ENCODE measurements at regions not wholly inside any gene's neighbourhood (a gene's known extent, or its start where the extent isn't known, plus 50 kb on each side); places are given as distances from the start of the nearest gene placed in this dataset.

DNA sequence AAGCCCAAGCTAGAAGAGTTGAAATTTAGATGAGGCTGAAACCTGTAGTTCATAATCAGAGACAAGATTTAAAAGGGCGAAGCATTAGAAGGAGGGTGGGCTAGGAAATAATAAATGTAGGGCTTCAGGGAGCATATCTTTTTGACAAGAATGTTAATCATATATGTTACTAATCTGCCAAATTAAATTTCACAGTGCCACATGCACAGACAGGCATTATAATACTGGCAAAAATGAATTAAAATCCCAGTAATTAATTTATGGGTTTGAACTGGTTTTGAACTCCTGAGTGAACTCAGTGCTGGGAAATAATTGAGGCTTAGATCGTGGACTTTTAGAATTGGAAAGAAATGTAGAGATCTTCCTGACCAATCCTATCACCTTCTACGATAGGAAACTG lies 383.5 kb upstream of the IL12A start:
- DNase-seq (ENCODE audit: low read depth) = no peak

DNA sequence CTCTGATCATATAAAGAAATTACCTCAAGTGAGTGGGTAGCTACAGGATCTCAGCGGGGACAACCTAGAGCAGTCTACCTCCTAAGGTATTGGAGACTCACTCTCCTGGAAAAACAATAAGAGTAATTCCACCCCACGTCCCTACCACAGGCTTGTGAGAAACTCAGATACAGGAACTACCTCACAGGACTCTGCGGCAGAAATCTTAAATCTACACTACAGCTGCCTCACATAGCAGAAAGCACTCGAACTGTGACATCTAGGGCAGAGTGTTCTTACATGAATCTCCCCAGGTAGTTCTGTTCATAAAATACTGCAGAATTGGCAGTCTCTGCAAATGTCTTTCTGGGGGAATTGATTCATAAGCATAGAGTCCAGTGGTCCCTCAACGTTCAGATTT lies 382.9 kb upstream of the IL12A start:
- no peak for DNase-seq (ENCODE audit: low read depth)

DNA sequence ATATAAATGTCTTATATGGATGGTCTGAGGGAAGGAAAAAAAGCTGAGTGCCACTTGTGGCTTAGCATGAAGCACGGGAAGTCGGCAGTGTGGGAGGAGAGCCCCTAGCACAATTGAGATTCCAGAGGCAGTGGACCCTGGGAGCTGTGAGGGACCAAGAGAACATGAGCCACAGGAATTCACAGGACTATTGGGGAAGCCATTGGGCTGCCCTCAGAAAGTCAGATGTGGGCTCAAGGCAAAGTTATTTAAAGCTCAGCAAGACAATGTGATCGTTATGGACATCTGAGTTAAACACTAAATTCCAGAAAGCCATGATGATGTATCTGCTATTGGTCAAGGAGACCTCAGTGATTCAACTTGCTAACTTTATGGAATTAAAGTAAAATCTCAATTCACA lies 380.8 kb upstream of the IL12A start:
- no peak for DNase-seq (ENCODE audit: low read depth)

DNA sequence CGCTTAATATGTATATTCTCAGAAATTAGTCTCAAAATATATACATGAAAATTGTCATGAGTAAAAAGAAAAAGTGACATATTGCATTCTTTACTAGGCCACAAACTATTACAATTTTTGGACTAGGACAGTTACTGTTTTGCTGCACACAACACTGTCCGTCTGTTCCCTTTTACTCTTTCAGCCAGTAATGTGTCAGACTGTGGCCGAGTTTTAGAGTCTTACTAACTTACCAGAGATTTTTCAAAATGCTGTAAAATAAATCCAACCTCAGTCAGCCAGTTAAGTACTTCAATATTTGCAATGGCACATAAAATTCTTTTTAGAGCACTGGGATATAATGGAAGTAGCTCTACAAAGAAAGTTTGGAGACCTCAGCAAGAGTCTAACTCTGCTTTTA lies 380.3 kb upstream of the IL12A start:
- DNase-seq (ENCODE audit: low read depth) = no peak

DNA sequence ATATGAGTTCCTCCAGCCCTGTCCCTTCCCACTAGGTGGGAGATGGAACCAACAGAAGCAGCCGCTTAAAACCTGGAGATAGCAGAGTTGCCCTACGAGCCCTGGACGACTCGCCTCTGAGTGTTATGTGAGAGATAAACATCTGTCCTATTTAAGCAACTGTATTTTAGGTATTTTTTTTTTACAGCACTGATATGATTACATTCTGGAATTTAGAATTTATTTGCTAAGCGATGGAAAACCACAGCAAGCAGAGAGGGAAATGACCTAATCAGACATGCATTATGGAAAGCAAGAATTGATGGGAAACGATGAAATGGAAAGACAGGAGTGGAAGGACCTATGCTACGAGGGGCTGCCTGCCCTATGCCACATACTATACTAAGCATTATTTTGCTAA lies 379.0 kb upstream of the IL12A start:
- peak; percentile 48 for DNase-seq (ENCODE audit: low read depth)

DNA sequence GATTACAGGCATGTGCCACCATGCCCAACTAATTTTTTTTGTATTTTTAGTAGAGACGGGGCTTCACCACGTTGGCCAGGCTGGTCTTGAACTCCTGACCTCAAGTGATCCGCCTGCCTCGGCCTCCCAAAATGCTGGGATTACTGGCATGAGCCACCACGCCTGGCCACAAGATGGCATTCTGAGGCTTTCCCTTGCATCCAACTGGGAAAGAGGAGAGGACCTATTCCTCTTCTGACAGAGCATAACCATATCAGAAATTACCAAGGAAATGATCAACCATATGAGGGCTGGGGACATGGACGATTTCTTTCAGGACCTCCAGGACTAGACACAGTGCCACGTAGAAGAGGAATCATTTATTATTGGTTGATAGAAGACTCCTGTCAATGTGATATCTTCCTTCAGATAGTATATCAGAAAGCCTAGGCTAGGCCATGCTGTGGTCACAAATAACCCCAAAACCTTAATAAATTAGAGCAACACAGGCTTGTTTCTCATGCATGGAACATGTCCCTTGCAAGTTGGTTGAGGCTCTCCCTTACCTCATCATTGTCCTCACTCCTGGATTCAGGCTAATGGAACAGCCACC lies 372.3 kb upstream of the IL12A start:
- DNase-seq (ENCODE audit: low read depth) = peak; percentile 70

DNA sequence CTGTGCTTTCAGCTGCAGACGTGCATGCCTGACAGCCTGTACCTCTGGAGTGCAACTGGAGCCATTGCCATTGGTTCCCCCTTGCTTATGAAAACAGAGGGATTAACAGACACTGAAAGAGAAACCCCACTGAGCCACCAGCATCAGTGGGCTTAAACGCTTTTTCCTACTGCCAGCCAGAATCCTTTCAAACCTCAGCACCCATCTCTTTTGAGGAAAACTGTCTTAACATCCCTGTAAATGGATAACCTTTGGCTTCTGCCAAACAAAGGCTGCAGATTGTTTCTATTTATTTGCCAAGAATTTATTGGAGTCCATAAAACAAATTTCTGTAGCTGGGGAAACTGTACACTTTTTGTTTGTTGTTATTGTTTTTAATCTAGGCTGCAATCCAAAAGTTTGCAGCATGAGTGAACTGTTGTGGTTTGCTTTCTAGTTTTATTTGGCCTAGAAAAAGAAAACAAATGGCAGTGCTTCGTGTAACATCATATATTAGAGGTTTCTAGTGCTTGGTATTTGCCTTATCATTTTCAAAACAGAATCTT lies 369.2 kb upstream of the IL12A start:
- DNase-seq (ENCODE audit: low read depth) = no peak

DNA sequence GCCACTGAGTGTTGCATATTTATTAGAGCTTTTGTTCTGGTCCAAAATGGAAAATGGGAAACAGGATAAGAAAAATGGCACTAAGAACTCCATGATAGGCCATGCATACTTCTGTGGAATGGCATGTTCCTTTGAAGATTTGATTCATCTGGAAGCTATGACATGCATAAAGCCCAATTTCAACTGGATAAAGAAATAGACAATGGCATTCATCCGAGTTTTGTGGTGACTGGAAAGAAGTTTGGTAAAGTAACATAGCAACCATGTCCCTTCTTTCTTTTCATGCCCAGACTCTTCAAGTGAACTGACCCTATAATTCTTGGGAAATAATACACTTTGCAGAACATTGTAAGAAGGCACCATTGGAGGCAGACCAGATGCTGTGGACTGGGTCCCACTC lies 368.4 kb upstream of the IL12A start:
- DNase-seq (ENCODE audit: low read depth) = peak; percentile 39

DNA sequence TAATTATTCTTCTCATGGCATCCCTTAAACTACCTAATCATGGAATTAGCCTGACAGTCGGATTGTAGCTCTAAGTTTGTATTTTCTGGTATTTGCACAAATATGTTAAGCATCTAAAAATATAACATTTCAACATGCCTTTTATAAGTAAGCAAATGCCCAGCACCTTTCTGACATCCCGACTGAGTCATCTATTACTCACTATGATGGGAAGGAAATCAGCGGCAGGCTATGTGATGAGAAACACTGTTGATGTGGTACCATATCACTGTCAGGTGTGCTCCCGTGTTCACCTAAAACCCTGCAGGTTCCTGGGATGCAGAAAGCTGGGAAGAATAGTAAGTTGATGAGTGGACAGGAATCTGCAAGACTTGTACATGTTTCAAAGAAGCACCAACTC lies 367.8 kb upstream of the IL12A start:
- DNase-seq (ENCODE audit: low read depth) = peak; percentile 90

DNA sequence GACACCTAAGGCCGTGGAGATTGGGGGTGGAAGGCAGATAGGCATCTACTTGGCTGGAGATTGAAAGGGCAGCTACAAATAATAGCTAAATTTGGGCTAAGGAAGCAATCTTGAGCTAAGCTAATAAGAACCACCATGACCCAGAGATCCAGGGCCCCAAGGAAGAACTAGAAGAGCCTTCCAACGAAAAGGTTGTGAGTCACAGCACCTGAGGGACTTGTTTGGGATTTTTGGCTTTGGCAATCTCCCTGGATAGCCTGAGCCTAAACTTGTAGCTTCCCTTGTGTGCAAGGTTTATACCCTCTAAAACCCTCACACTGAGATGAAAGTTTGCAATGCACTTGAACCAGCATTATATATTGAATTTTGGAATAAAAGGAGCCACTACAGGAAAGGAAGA lies 364.0 kb upstream of the IL12A start:
- DNase-seq (ENCODE audit: low read depth) = no peak

DNA sequence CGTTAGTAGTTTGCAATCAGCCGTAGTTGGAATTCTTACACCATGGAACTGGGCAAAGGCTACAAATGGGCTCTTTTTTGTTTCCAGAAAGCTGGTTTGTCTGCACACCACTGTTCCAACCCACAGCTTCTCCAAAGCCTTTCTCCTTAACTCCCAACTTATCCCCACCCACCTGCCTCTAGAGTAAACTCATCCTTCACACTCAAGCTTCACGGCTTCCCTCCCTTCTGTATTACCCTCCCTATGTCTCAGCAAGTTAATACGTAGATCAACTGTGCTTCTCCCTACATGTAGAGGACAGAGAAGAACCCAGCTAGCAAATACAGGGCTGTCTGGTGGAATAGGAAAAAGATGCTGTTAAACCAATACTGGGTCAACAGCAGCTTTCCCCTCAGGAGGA lies 363.0 kb upstream of the IL12A start:
- DNase-seq (ENCODE audit: low read depth) = no peak

DNA sequence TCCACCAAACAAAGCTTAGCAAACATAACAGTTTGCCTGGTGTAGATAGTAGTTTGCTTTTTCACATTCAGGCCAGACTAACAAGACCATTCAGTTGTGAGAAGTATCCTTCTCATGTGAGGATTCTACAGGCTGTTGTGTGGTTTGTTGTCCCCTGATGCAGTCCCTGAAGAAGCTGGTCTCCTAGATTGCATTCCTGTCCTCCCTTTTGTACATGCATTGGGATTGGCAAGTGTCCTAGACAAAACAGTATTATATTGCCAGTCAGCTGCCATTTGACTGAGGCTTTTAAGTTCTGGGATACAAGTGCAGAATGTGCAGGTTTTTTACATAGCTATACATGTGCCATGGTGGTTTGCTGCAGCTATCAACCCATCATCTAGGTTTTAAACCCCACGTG lies 362.0 kb upstream of the IL12A start:
- DNase-seq (ENCODE audit: low read depth) = no peak

DNA sequence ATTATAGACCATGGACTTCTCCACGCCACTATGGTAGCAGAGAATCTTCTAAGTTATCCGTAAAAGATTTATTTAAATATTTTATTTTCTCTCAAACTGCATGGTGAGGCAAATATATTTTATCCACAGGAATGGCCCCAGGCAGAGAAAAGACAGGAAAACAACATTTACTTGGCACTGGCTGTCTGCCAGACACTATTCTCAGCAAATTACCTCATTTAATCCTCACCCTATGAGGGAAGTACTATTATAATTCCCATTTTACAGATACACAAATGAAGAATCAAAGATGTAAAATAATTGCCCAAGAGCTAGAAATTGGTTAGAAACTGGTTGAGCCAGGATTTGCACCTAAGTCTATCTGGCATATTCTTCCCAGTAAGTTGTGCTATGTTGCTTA lies 361.4 kb upstream of the IL12A start:
- no peak for DNase-seq (ENCODE audit: low read depth)

DNA sequence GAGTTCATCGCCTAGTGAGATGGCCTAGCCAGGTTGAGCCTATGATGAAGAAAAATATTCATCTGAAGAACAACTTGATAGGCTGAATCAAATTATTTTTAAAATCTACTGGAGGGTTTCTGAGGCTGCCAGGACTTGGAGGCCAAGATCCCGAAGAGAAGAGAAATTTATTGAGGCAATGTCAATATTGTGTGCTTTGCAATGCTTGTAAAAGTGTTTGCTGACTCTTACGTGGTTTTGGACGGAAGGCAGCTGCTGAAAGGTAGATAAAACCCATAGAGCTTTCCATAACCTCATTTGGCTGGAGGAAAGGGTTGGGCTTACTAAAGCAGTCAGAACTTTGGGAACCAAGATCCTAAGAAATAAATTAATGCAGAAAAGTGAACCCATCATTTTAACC lies 361.0 kb upstream of the IL12A start:
- DNase-seq (ENCODE audit: low read depth) = no peak

DNA sequence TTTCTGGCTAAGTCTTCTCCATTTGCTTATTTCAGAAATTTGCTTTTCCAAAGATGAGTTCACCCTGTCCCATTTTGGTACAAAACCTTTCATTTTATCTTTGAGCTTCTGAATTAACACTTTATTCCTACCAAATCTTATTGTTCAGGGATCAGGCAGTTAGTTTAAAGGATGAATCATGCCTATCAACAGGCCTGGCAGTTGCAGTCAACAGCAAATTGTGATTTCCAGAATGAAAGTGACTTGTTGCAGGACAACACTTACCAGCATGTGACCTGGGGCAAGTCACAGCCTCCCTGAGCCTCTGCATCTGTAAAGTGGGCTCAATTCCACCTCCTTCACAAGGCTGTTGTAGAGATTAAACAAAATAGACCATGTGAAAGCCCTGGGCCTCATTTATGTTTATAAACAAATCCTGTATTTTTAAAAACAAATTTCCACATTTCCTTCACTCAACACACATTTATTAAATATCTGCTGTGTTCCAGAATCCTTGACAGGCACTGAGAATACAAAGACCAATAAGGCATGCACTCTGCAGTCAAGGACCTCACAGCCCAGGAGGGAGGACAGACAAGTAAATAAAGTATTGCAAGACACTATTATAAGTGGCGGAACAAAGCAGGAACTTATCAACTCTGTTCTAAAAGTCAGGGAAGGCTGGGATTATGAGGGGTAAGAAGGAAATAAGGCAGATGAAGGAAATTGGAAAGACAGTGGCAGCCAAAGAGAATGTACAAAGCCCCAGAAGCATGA lies 359.1 kb upstream of the IL12A start:
- peak; percentile 24 for DNase-seq (ENCODE audit: low read depth)

DNA sequence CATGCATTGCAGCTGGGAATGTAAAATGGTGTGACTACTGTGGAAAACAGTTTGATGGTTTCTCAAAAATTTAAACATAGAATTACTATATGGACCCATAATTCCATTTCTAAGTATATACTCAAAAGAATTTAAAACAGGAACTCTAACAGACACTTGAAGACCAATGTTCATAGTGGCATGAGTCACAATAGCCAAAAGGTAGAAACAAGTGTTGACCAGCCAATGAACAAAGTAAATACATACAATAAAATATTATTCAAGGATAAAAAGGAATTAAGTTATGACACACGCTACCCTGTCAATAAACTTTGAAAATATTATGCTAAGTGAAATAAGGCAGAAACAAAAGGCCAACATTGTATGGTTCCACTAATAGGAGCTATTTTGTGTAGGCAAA lies 357.4 kb upstream of the IL12A start:
- no peak for DNase-seq (ENCODE audit: low read depth)

DNA sequence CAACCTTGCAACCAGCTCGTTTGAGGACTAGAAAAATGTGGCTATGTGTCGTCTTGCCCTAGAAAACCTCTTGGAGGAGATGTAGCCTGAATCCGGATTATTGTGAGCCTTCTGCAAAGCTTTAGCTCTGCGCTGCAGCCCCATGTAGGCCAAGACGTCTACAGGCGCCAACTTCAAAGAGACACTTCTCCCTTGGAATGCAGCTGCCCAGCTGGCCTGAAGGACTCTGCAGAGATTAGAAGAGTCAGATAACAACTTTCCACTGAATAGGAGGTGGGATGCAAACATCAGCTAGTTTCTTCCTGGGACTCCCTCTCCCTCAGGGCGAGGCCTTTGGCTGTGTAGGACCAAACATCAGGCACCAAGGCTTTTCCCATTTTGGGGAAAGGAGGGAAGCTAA lies 356.5 kb upstream of the IL12A start:
- no peak for DNase-seq (ENCODE audit: low read depth)

DNA sequence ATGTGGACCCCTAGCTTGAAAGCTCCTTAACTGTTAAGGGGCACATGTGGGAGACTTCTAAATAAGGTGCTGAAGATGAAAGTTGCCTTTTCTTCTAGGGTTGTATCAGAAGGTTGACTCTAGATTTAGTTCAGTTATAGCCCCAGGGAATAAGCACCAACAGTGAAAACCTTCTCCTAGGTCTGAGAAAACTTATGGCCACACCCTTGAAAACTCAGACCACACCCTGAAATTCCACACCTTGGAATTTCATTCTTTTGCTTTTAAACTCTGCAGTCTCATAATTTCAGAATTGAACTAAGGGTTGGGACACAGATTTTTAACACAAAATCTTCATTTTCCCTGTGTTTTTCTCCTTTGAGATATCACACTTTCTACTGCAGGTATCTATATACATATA lies 355.8 kb upstream of the IL12A start:
- DNase-seq (ENCODE audit: low read depth) = peak; percentile 22

DNA sequence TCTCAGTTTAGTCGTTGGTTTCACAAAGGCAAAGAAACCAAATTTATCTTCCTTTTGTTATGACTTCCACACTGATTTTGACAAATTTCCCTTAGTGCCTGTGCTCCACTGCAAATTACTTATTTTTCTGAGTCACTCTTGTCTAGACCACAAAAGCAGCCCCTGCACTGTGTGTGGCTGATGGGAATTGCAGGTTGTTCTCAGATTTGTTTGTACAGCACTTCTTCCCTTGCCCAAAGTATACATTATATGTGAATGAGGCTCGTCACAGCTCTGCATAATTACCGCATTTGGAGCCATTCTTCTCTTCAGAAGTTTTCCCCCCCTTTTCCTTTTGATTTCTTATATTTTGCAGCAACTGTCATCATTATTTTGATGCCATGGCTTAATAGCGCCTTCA lies 354.2 kb upstream of the IL12A start:
- peak; percentile 87 for DNase-seq (ENCODE audit: low read depth)

DNA sequence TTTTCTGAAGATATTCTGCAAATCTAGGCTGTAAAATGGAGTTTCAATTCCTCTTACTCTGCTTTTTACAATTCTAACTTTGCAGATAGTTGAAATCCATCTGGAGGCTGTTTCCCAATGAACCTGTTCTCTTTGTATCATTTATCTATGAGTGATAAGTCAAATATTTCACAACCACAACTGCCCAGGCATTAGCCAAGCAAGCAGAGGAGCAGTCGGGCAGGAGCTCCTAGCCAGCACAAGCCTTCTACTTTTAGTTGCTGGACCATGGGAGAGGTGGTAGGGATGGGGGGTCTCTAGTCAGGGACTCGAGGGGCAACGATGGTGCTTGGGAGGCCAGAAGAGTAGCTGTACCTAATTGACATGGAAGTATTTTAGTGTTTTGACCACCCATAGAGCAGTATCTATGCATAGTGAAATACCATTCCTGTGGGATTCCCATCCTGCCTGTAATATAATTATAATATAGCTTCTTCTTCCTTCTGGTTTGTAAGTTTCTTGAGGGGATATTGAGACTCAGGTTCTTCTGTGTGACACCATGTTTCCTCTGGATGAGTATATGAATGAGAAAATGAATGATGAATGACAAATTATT lies 353.5 kb upstream of the IL12A start:
- DNase-seq (ENCODE audit: low read depth) = peak; percentile 70

DNA sequence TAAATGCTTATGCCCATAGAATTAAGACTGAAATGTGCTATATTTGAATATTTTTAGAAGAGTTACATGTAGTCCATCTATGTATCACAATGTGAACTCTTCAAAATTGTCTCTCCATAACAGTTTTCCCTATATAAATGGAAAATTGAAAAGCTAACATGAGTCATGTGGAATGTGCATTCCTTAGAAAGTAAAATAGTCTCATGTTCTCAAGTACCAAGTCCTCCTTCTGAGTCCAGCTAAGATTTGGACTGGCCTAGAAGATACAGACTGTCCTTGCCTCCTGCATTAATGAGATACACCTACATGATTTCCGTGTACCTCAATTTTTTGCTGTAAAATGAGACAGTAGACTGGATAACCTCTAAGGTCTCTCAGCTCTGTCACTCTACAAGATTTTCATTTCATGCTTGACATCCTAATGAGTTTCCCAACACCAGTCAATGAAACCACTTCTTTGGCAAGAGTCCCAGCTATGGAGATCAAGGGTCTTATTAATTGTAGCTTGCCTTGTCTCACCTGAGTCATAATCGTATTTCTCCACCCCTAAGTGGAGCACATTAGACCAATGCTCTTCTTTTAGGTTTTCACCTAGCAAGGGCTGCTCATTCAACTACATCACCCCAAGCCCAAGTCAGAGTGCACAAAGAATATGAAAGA lies 350.6 kb upstream of the IL12A start:
- DNase-seq (ENCODE audit: low read depth) = peak; percentile 81

DNA sequence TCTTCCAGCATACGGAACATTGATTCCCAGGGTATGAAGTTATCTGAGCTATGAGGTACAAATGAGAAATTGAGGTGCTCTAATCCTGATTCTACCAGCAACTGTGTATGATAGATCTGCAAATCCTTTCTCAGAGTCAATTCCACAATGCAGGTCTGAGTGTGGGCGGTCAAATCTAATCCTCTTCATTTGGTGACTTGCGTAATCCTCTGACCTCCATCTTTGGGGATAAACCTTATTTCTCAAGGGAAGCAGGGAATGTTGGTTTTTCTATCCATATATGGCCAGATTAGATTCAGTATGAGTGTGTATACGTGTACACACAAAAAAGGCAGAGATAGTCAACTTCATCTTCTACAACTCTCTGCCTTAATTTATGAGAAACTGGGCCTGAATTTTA lies 348.4 kb upstream of the IL12A start:
- DNase-seq (ENCODE audit: low read depth) = no peak
